ENCODE measurements at regions not wholly inside any gene's neighbourhood (a gene's known extent, or its start where the extent isn't known, plus 50 kb on each side); places are given as distances from the start of the nearest gene placed in this dataset.

GRCh38 chr3:8328967-8329366 is 172.7 kb upstream of the LMCD1 start:
- intact Hi-C loops (cut with DNase I), result no loop called here
- Histone ChIP-seq H3K9me3 (no peaks in the 10 kb centered on the region), H3K4me1 (no peaks in the 10 kb centered on the region)

GRCh38 chr3:8329598-8329997 is 172.0 kb upstream of the LMCD1 start:
- no peaks in the 10 kb centered on the region for H3K4me1 ChIP-seq
- no peaks in the 10 kb centered on the region for H3K36me3 ChIP-seq
- H3K27ac ChIP-seq, result no peak overlapping the region
- intact Hi-C loops (cut with DNase I), result no loop called here
- ATAC-seq (no peak), DNase-seq (no peak)
- TF ChIP-seq CTCF (IDR thresholded peaks at IDR 0.05), result no peak
- no peaks in the 10 kb centered on the region for H3K27me3 ChIP-seq
- no peaks in the 10 kb centered on the region for H3K9me3 ChIP-seq
- no peak overlapping the region for H3K4me3 ChIP-seq

More at GRCh38 chr3:8328967-8329366, 172.7 kb upstream of the LMCD1 start:
- no peak for ATAC-seq
- DNase-seq, result no peak
- no peak overlapping the region for H3K27ac ChIP-seq
- H3K36me3 ChIP-seq, result no peaks in the 10 kb centered on the region
- H3K4me3 ChIP-seq, result no peak overlapping the region
- no peaks in the 10 kb centered on the region for H3K27me3 ChIP-seq
- no peak for TF ChIP-seq CTCF (IDR thresholded peaks at IDR 0.05)

- Histone ChIP-seq H3K27me3 (no peaks in the 10 kb centered on the region), H3K4me1 (peaks cover under 1% of the 10 kb centered on the region), H3K27ac (no peak overlapping the region), H3K36me3 (no peaks in the 10 kb centered on the region), H3K9me3 (no peaks in the 10 kb centered on the region), H3K4me3 (no peak overlapping the region)
- TF ChIP-seq CTCF (IDR thresholded peaks at IDR 0.05), result peak; percentile 10
- ATAC-seq, result no peak
- intact Hi-C loops (cut with DNase I), result no loop called here
- DNase-seq, result no peak
These were observed 165.2 kb upstream of the LMCD1 start for GRCh38 chr3:8336456-8336855.

- Histone ChIP-seq H3K27me3 (no peaks in the 10 kb centered on the region), H3K4me1 (peaks cover 7% of the 10 kb centered on the region), H3K4me3 (no peak overlapping the region), H3K9me3 (no peaks in the 10 kb centered on the region), H3K27ac (no peak overlapping the region), H3K36me3 (no peaks in the 10 kb centered on the region)
- no peak for ATAC-seq
- intact Hi-C loops (cut with DNase I), result no loop called here
- TF ChIP-seq CTCF (IDR thresholded peaks at IDR 0.05), result no peak
- DNase-seq, result no peak
These were observed 163.2 kb upstream of the LMCD1 start for GRCh38 chr3:8338424-8338823.

- Histone ChIP-seq H3K9me3 (peaks cover 9% of the 10 kb centered on the region), H3K4me1 (peaks cover 7% of the 10 kb centered on the region), H3K4me3 (no peak overlapping the region), H3K27ac (no peak overlapping the region), H3K27me3 (no peaks in the 10 kb centered on the region), H3K36me3 (no peaks in the 10 kb centered on the region)
- TF ChIP-seq CTCF (IDR thresholded peaks at IDR 0.05), result no peak
- ATAC-seq, result no peak
- intact Hi-C loops (cut with DNase I), result no loop called here
- no peak for DNase-seq
These were observed 159.8 kb upstream of the LMCD1 start for GRCh38 chr3:8341821-8342247.

GRCh38 chr3:8343058-8343457 is 158.6 kb upstream of the LMCD1 start:
- ATAC-seq (no peak), DNase-seq (no peak)
- Histone ChIP-seq H3K27ac (no peak overlapping the region), H3K36me3 (no peaks in the 10 kb centered on the region), H3K4me3 (no peak overlapping the region), H3K9me3 (peaks cover 9% of the 10 kb centered on the region), H3K4me1 (peaks cover 7% of the 10 kb centered on the region), H3K27me3 (no peaks in the 10 kb centered on the region)
- no peak for TF ChIP-seq CTCF (IDR thresholded peaks at IDR 0.05)
- intact Hi-C loops (cut with DNase I), result no loop called here

Measured in upper lobe of right lung (tissue), 1 donor.